Suprapubic skin (tissue), 4 donors: ENCODE measurements at regions not wholly inside any gene's neighbourhood (a gene's known extent, or its start where the extent isn't known, plus 50 kb on each side); places are given as distances from the start of the nearest gene placed in this dataset.

Experiments
- CTCF ChIP-seq, 2 donors: fragments of 200-600 bp in 1 of 2; fragments of 450-650 bp in 1 of 2; sonication (generic) in 1 of 2; IDR thresholded peaks; one replicate each; pipeline ENCODE4 v1.5.1; 2016 to 2019; ENCODE audit warnings: antibody characterized with exemption in 2 of 2, mild to moderate bottlenecking in 1 of 2, moderate library complexity in 1 of 2
- EP300 ChIP-seq: sonication (generic); formaldehyde crosslinking; IDR thresholded peaks from one replicate; pipeline ENCODE4 v1.6.1; 2017; ENCODE audit warnings: antibody characterized with exemption
- POLR2AphosphoS5 ChIP-seq, 3 donors: sonication (generic); formaldehyde crosslinking; IDR thresholded peaks; one replicate each; pipeline ENCODE4 v1.6.1; 2017; ENCODE audit warnings: antibody characterized with exemption in 3 of 3

GRCh38 chr10:128316121-128316726 lies 190.0 kb upstream of the MKI67 start:
- TF ChIP-seq CTCF (IDR thresholded peaks at IDR 0.05) (no peak), EP300 (no peak), POLR2AphosphoS5 (IDR thresholded peaks at IDR 0.05) (no peak)
